Liver (tissue), 8 donors: ENCODE measurements at regions not wholly inside any gene's neighbourhood (a gene's known extent, or its start where the extent isn't known, plus 50 kb on each side); places are given as distances from the start of the nearest gene placed in this dataset.

Source experiments
- DNase-seq: peaks from one replicate; pipeline ENCODE4 v3.0.0-alpha.2; 2017; ENCODE audit warnings: low spot score
- H3K27ac ChIP-seq, 2 donors: one replicate each; pipeline ENCODE4 v1.7.0; 2013; ENCODE audit warnings: inconsistent platforms in 2 of 2, low read length in 2 of 2, control low read depth in 1 of 2, low read depth in 1 of 2, mild to moderate bottlenecking in 1 of 2
- H3K27me3 ChIP-seq, 4 donors: one replicate each; pipeline versions ENCODE4 v1.6.1 to v1.7.0; 2013; ENCODE audit warnings: low read length in 3 of 4, inconsistent platforms in 1 of 4, mild to moderate bottlenecking in 1 of 4, moderate library complexity in 1 of 4; ENCODE audit not compliant: control insufficient read depth in 4 of 4, insufficient read depth in 4 of 4
- H3K36me3 ChIP-seq, 4 donors: one replicate each; pipeline versions ENCODE4 v1.6.1 to v1.7.0; 2013; ENCODE audit warnings: low read length in 3 of 4, mild to moderate bottlenecking in 3 of 4, low read depth in 1 of 4, moderate library complexity in 1 of 4; ENCODE audit not compliant: control insufficient read depth in 4 of 4, insufficient read depth in 3 of 4
- H3K4me1 ChIP-seq, 4 donors: one replicate each; pipeline versions ENCODE4 v1.6.1 to v1.7.0; 2013; ENCODE audit warnings: low read length in 3 of 4, mild to moderate bottlenecking in 3 of 4, moderate library complexity in 1 of 4; ENCODE audit not compliant: control insufficient read depth in 4 of 4, insufficient read depth in 4 of 4
- H3K4me3 ChIP-seq, 3 donors: one replicate each; pipeline versions ENCODE4 v1.6.1 to v1.7.0; 2013; ENCODE audit warnings: low read length in 3 of 3, control low read depth in 1 of 3, low read depth in 1 of 3, mild to moderate bottlenecking in 1 of 3
- H3K9ac ChIP-seq, 2 donors: one replicate each; pipeline ENCODE4 v1.7.0; 2013; ENCODE audit warnings: low read length in 2 of 2, mild to moderate bottlenecking in 2 of 2, moderate library complexity in 2 of 2, control low read depth in 1 of 2, low read depth in 1 of 2
- H3K9me3 ChIP-seq, 4 donors: one replicate each; pipeline versions ENCODE4 v1.6.1 to v1.7.0; 2013; ENCODE audit warnings: low read length in 3 of 4; ENCODE audit not compliant: control insufficient read depth in 4 of 4
- CTCF ChIP-seq: fragments of 150-350 bp; IDR thresholded peaks from 2 replicates; pipeline ENCODE4 v1.5.1; 2017; ENCODE audit warnings: improper control_type of control experiment, low read depth, low read length; ENCODE audit not compliant: missing input control
- FOXA2 ChIP-seq: IDR thresholded peaks from 2 replicates; pipeline ENCODE4 v1.6.1; 2016; ENCODE audit warnings: antibody characterized with exemption
- HNF4A ChIP-seq, 2 donors: conservative IDR thresholded peaks; 2 replicates each; pipeline ENCODE4 v1.6.1; 2016; ENCODE audit warnings: antibody characterized with exemption in 2 of 2, mild to moderate bottlenecking in 2 of 2
- HNF4G ChIP-seq: IDR thresholded peaks from 2 replicates; pipeline ENCODE4 v1.6.1; 2016; ENCODE audit warnings: antibody characterized with exemption
- JUND ChIP-seq, 2 donors: IDR thresholded peaks; 2 replicates each; pipeline ENCODE4 v1.6.1; 2016; ENCODE audit warnings: antibody characterized with exemption in 2 of 2
- MAX ChIP-seq: IDR thresholded peaks from 2 replicates; pipeline ENCODE4 v1.6.1; 2016; ENCODE audit warnings: antibody characterized with exemption
- NR2F2 ChIP-seq: IDR thresholded peaks from 2 replicates; pipeline ENCODE4 v1.6.1; 2016; ENCODE audit warnings: antibody characterized with exemption
- REST ChIP-seq: IDR thresholded peaks from 2 replicates; pipeline ENCODE4 v1.6.1; 2016; ENCODE audit warnings: antibody characterized with exemption, mild to moderate bottlenecking
- RXRA ChIP-seq, 2 donors: IDR thresholded peaks; 2 replicates each; pipeline ENCODE4 v1.6.1; 2017 to 2018; ENCODE audit warnings: antibody characterized with exemption in 2 of 2, mild to moderate bottlenecking in 1 of 2
- TAF1 ChIP-seq: conservative IDR thresholded peaks from 2 replicates; pipeline ENCODE4 v1.6.1; 2016; ENCODE audit warnings: antibody characterized with exemption, mild to moderate bottlenecking
- YY1 ChIP-seq: IDR thresholded peaks from 2 replicates; pipeline ENCODE4 v1.6.1; 2016; ENCODE audit warnings: antibody characterized with exemption, mild to moderate bottlenecking
- ZBTB33 ChIP-seq: IDR thresholded peaks from 2 replicates; pipeline ENCODE4 v1.6.1; 2016; ENCODE audit warnings: antibody characterized with exemption
- WGBS: extraction: QIAGEN DNeasy Blood & Tissue Kit; methylation state at CpG from one replicate; pipeline ENCODE4 v1.1.7; 2013; 5-methylcytosine and 5-hydroxymethylcytosine counted together
- donor health status: healthy.
- donor health status: healthy.
- donor health status: healthy.
- donor health status: healthy.
- donor health status: healthy.

- TF ChIP-seq TAF1 = no peak
- no peak for TF ChIP-seq CTCF
- TF ChIP-seq ZBTB33 = no peak
- no peak for TF ChIP-seq YY1
- TF ChIP-seq MAX = no peak
- TF ChIP-seq JUND (IDR thresholded peaks at IDR 0.05) = no peak
- TF ChIP-seq HNF4G = no peak
- TF ChIP-seq FOXA2 = no peak
- TF ChIP-seq HNF4A (conservative IDR thresholded peaks at IDR 0.05) = no peak
- no peak for TF ChIP-seq NR2F2
- no peak for TF ChIP-seq RXRA (IDR thresholded peaks at IDR 0.05)
- H3K9ac ChIP-seq = no peak overlapping the region
- no peak overlapping the region for H3K4me3 ChIP-seq
These were observed 120.7 kb upstream of the SLC22A23 start for GRCh38 chr6:3577517-3577916.

GRCh38 chr6:3575701-3576100 lies 118.9 kb upstream of the SLC22A23 start:
- Histone ChIP-seq H3K27me3 (no peaks in the 10 kb centered on the region), H3K4me1 (no peaks in the 10 kb centered on the region), H3K9ac (no peak overlapping the region), H3K9me3 (no peaks in the 10 kb centered on the region), H3K36me3 (no peaks in the 10 kb centered on the region), H3K4me3 (no peak overlapping the region), H3K27ac (no peak overlapping the region)
- no peak for DNase-seq
- TF ChIP-seq TAF1 = no peak
- TF ChIP-seq REST = no peak
- TF ChIP-seq NR2F2 = no peak
- 79% methylated on average over 8 of the region's 8 CpGs for WGBS

More at GRCh38 chr6:3577517-3577916, 120.7 kb upstream of the SLC22A23 start:
- Histone ChIP-seq H3K36me3 (no peaks in the 10 kb centered on the region), H3K27me3 (no peaks in the 10 kb centered on the region), H3K27ac (no peak overlapping the region), H3K9me3 (no peaks in the 10 kb centered on the region), H3K4me1 (no peaks in the 10 kb centered on the region)
- WGBS = 84% methylated on average over 7 of the region's 7 CpGs
- no peak for DNase-seq
